Keratinocyte (primary cell): ENCODE measurements at regions not wholly inside any gene's neighbourhood (a gene's known extent, or its start where the extent isn't known, plus 50 kb on each side); places are given as distances from the start of the nearest gene placed in this dataset.

Source experiments
- DNase-seq: peaks from one replicate; pipeline ENCODE4 v3.0.0-alpha.2; 2011; ENCODE audit warnings: low read depth, missing footprints, low spot score
- FAIRE-seq: peaks from 2 replicates; lab custom pipeline; 2011; peaks lifted over from hg19 to GRCh38; lab: Jason Lieb, UNC
- H2AFZ ChIP-seq: 2 replicates; pipeline ENCODE4 v1.6.0; 2012; ENCODE audit warnings: low read length, control low read depth, inconsistent platforms; ENCODE audit not compliant: control insufficient read depth
- H3K27ac ChIP-seq: 2 replicates; pipeline ENCODE4 v1.5.1; 2011; ENCODE audit warnings: low read length; ENCODE audit not compliant: control insufficient read depth, insufficient read depth
- H3K27me3 ChIP-seq: 3 replicates; pipeline ENCODE4 v1.6.0; 2011; ENCODE audit warnings: low read length; ENCODE audit not compliant: control insufficient read depth, insufficient read depth; ENCODE audit errors: extremely low read depth
- H3K36me3 ChIP-seq, 2 experiments: 2 replicates in 1 of 2; 3 replicates in 1 of 2; pipeline ENCODE4 v1.5.1; 2011; ENCODE audit warnings: low read length in 2 of 2, mild to moderate bottlenecking in 1 of 2; ENCODE audit not compliant: control insufficient read depth in 2 of 2, insufficient read depth in 2 of 2; ENCODE audit errors: extremely low read depth in 1 of 2
- H3K4me1 ChIP-seq: 3 replicates; pipeline ENCODE4 v1.5.1; 2011; ENCODE audit warnings: low read length; ENCODE audit not compliant: control insufficient read depth, insufficient read depth; ENCODE audit errors: extremely low read depth
- H3K4me2 ChIP-seq: 3 replicates; pipeline ENCODE4 v1.6.0; 2011; ENCODE audit warnings: low read depth, low read length; ENCODE audit not compliant: control insufficient read depth, insufficient read depth; ENCODE audit errors: extremely low read depth
- H3K4me3 ChIP-seq, 3 experiments: fragments of 200-600 bp in 1 of 3; sonication (generic) in 1 of 3; 2 replicates in 2 of 3; 3 replicates in 1 of 3; pipeline ENCODE4 v1.5.1; 2011 to 2016; ENCODE audit warnings: low read length in 3 of 3, mild to moderate bottlenecking in 3 of 3, control low read depth in 2 of 3, inconsistent platforms in 1 of 3, low read depth in 1 of 3, mixed read lengths in 1 of 3, mixed run types in 1 of 3, moderate library complexity in 1 of 3; ENCODE audit not compliant: control insufficient read depth in 2 of 3, insufficient read depth in 2 of 3; ENCODE audit errors: extremely low read depth in 1 of 3
- H3K79me2 ChIP-seq: 2 replicates; pipeline ENCODE4 v1.6.0; 2012; ENCODE audit warnings: low read length; ENCODE audit not compliant: control insufficient read depth, insufficient read depth
- H3K9ac ChIP-seq: 3 replicates; pipeline ENCODE4 v1.6.0; 2011; ENCODE audit warnings: low read length; ENCODE audit not compliant: control insufficient read depth, insufficient read depth; ENCODE audit errors: extremely low read depth
- H3K9me1 ChIP-seq: 3 replicates; pipeline ENCODE4 v1.6.0; 2011; ENCODE audit warnings: low read length; ENCODE audit not compliant: control insufficient read depth, insufficient read depth; ENCODE audit errors: extremely low read depth
- H3K9me3 ChIP-seq: 2 replicates; pipeline ENCODE4 v1.5.1; 2012; ENCODE audit warnings: low read depth, low read length; ENCODE audit not compliant: control insufficient read depth
- H4K20me1 ChIP-seq: 3 replicates; pipeline ENCODE4 v1.6.0; 2011; ENCODE audit warnings: low read length; ENCODE audit not compliant: control insufficient read depth, insufficient read depth; ENCODE audit errors: extremely low read depth
- EZH2 ChIP-seq: IDR thresholded peaks from one replicate; pipeline ENCODE4 v1.6.1; 2012; ENCODE audit warnings: inconsistent platforms, mild to moderate bottlenecking, low read length, moderate library complexity
- dilution Hi-C: fragments of 300-500 bp; cut with MboI; formaldehyde crosslinking; loops from one replicate; pipeline ENCODE4 v1.7.0; 2020; ENCODE audit warnings: low sequenced_read_pairs; ENCODE audit not compliant: extremely low pct_ligation_motif_present
- TF ChIP-seq, protein P1 (sequence below), 3 experiments: IDR thresholded peaks in 1 of 3; conservative IDR thresholded peaks in 1 of 3; optimal IDR thresholded peaks in 1 of 3; 2 replicates in 2 of 3; 3 replicates in 1 of 3; pipeline versions ENCODE3 to v1.5.1; 2011; ENCODE audit warnings: low read length in 3 of 3, mild to moderate bottlenecking in 3 of 3, moderate library complexity in 2 of 3, control low read depth in 1 of 3, inconsistent platforms in 1 of 3; ENCODE audit not compliant: insufficient read depth in 2 of 3; ENCODE audit errors: extremely low read depth in 1 of 3

DNA sequence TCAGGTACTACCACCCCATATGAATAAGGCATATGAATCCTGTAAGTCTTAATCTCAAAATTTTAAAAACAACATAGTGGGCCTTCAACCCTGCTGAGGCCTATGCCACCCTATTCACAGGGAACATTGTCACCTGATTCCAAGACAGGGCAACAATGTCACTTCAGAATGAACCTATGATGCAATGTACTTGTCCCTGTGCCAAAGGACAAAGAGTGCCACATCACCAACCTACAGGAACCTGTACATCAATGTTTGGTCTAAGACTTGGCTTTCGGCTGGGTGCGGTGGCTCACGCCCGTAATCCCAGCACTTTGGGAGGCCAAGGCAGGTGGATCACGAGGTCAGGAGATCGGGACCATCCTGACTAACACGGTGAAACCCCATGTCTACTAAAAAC, 318.5 kb upstream of the JARID2 start:
- Histone ChIP-seq H3K27ac (no peak overlapping the region), H3K9me3 (no peaks in the 10 kb centered on the region), H4K20me1 (no peaks in the 10 kb centered on the region), H2AFZ (no peak overlapping the region), H3K9me1 (no peaks in the 10 kb centered on the region), H3K4me2 (no peak overlapping the region), H3K4me1 (peaks cover 10% of the 10 kb centered on the region), H3K79me2 (no peaks in the 10 kb centered on the region), H3K36me3 (no peaks in the 10 kb centered on the region), H3K4me3 (no peak overlapping the region), H3K27me3 (no peaks in the 10 kb centered on the region), H3K9ac (no peak overlapping the region)
- no peak for DNase-seq
- FAIRE-seq, result no peak
- dilution Hi-C loops, result no loop called here
- TF ChIP-seq EZH2, result no peak
- TF ChIP-seq, protein P1, sequence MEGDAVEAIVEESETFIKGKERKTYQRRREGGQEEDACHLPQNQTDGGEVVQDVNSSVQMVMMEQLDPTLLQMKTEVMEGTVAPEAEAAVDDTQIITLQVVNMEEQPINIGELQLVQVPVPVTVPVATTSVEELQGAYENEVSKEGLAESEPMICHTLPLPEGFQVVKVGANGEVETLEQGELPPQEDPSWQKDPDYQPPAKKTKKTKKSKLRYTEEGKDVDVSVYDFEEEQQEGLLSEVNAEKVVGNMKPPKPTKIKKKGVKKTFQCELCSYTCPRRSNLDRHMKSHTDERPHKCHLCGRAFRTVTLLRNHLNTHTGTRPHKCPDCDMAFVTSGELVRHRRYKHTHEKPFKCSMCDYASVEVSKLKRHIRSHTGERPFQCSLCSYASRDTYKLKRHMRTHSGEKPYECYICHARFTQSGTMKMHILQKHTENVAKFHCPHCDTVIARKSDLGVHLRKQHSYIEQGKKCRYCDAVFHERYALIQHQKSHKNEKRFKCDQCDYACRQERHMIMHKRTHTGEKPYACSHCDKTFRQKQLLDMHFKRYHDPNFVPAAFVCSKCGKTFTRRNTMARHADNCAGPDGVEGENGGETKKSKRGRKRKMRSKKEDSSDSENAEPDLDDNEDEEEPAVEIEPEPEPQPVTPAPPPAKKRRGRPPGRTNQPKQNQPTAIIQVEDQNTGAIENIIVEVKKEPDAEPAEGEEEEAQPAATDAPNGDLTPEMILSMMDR (optimal IDR thresholded peaks at IDR 0.05 in 1 of 3, IDR thresholded peaks at IDR 0.05 in 1 of 3, conservative IDR thresholded peaks at IDR 0.05 in 1 of 3; ENCODE audit: extremely low read depth in 1 of 3, insufficient read depth in 2 of 3, low read length in 3 of 3), result no peak

DNA sequence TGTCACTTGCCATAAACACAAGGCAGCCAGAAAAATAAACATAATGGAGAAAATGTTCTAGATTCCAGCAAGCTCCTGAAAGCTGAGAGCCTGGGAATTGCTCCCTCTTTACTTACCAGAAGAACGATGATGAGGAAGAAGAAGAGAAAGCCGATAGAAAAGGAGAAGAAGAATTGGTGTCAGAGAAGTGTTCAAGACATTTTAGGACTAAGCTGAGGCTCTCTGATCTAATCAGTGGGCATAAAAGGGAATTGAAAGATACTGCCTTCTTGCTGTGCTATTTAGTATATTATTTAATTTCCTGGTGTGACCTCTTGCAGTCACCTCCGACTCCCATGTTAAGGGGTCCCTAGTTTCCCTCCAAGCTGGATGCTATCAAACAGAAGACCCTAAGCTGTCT, 316.6 kb upstream of the JARID2 start:
- no peak for DNase-seq
- H3K4me3 ChIP-seq, result no peak overlapping the region
- dilution Hi-C loops, result no loop called here
- no peak overlapping the region for H2AFZ ChIP-seq
- FAIRE-seq, result no peak
- H4K20me1 ChIP-seq, result no peaks in the 10 kb centered on the region
- H3K9me3 ChIP-seq, result no peaks in the 10 kb centered on the region
- H3K4me2 ChIP-seq, result no peak overlapping the region
- no peaks in the 10 kb centered on the region for H3K79me2 ChIP-seq
- TF ChIP-seq EZH2, result no peak
- TF ChIP-seq, protein P1 (optimal IDR thresholded peaks at IDR 0.05 in 1 of 3, IDR thresholded peaks at IDR 0.05 in 1 of 3, conservative IDR thresholded peaks at IDR 0.05 in 1 of 3; ENCODE audit: extremely low read depth in 1 of 3, insufficient read depth in 2 of 3, low read length in 3 of 3), result no peak
- no peaks in the 10 kb centered on the region for H3K27me3 ChIP-seq
- no peak overlapping the region for H3K27ac ChIP-seq
- H3K36me3 ChIP-seq, result no peaks in the 10 kb centered on the region
- H3K4me1 ChIP-seq, result peaks cover 10% of the 10 kb centered on the region
- no peak overlapping the region for H3K9ac ChIP-seq
- H3K9me1 ChIP-seq, result no peaks in the 10 kb centered on the region
